ENCODE measurements at regions not wholly inside any gene's neighbourhood (a gene's known extent, or its start where the extent isn't known, plus 50 kb on each side); places are given as distances from the start of the nearest gene placed in this dataset.

GRCh38 chr12:42767326-42767954 lies 177.9 kb upstream of the PRICKLE1 start:
- TF ChIP-seq, protein P1, sequence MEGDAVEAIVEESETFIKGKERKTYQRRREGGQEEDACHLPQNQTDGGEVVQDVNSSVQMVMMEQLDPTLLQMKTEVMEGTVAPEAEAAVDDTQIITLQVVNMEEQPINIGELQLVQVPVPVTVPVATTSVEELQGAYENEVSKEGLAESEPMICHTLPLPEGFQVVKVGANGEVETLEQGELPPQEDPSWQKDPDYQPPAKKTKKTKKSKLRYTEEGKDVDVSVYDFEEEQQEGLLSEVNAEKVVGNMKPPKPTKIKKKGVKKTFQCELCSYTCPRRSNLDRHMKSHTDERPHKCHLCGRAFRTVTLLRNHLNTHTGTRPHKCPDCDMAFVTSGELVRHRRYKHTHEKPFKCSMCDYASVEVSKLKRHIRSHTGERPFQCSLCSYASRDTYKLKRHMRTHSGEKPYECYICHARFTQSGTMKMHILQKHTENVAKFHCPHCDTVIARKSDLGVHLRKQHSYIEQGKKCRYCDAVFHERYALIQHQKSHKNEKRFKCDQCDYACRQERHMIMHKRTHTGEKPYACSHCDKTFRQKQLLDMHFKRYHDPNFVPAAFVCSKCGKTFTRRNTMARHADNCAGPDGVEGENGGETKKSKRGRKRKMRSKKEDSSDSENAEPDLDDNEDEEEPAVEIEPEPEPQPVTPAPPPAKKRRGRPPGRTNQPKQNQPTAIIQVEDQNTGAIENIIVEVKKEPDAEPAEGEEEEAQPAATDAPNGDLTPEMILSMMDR (IDR thresholded peaks at IDR 0.05), result no peak
- no peak for TF ChIP-seq POLR2A (IDR thresholded peaks at IDR 0.05)
